Coronary artery (tissue), 2 donors: ENCODE measurements at regions not wholly inside any gene's neighbourhood (a gene's known extent, or its start where the extent isn't known, plus 50 kb on each side); places are given as distances from the start of the nearest gene placed in this dataset.
A peak's percentile ranks its signal among the peaks of the same experiment; 100 is the strongest.

Experiments used
- DNase-seq: peaks from one replicate; pipeline ENCODE4 v3.0.0-alpha.2; 2017; ENCODE audit warnings: low spot score
- H3K27ac ChIP-seq, 2 donors: fragments of 200-600 bp; sonication (generic); one replicate each; pipeline ENCODE4 v1.5.1; 2016 to 2019
- H3K4me3 ChIP-seq: fragments of 200-600 bp; sonication (generic); 2 replicates; pipeline ENCODE4 v1.5.1; 2016; ENCODE audit warnings: mild to moderate bottlenecking, moderate library complexity
- TF ChIP-seq, protein P1 (sequence below): fragments of 200-600 bp; sonication (generic); IDR thresholded peaks from one replicate; pipeline ENCODE4 v1.5.1; 2019; ENCODE audit warnings: antibody characterized with exemption

DNA sequence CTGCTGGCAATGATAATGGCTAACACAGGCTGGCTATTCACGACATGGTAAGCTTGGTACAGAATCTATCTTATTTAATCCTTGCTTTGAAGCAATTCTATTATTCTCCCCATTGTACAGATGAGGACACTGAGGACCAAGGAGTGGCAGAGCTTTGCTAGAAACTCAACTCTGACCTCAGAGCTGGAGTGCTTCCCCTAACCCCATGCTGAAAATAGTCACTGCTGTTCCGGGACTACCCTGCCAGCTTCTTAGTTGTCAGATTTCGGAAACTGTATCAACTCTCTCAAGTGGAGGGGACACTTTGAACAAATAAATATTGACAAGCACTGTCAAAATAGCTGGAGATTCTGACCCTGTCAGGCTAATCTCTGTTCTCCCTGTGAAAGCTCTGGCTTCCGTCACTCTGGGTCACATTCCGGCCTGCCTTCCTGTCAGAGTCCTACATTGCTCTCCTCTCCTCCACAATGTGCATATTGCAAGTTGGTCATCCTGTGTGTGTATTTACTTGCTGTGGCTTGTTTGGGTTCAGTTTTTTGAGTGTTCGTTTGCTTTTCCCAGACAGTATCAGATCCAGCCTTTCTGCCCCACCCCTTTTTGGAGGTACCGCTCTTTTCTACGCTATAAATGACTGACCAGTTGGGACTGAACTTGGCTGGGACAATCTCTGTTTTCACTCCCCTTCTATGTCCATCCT is 134.3 kb upstream of the MAP1B start:
- no peak for DNase-seq
- Histone ChIP-seq H3K27ac (peak overlapping the region; percentile 56 to 73), H3K4me3 (no peak overlapping the region)
- TF ChIP-seq, protein P1, sequence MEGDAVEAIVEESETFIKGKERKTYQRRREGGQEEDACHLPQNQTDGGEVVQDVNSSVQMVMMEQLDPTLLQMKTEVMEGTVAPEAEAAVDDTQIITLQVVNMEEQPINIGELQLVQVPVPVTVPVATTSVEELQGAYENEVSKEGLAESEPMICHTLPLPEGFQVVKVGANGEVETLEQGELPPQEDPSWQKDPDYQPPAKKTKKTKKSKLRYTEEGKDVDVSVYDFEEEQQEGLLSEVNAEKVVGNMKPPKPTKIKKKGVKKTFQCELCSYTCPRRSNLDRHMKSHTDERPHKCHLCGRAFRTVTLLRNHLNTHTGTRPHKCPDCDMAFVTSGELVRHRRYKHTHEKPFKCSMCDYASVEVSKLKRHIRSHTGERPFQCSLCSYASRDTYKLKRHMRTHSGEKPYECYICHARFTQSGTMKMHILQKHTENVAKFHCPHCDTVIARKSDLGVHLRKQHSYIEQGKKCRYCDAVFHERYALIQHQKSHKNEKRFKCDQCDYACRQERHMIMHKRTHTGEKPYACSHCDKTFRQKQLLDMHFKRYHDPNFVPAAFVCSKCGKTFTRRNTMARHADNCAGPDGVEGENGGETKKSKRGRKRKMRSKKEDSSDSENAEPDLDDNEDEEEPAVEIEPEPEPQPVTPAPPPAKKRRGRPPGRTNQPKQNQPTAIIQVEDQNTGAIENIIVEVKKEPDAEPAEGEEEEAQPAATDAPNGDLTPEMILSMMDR, result no peak

DNA sequence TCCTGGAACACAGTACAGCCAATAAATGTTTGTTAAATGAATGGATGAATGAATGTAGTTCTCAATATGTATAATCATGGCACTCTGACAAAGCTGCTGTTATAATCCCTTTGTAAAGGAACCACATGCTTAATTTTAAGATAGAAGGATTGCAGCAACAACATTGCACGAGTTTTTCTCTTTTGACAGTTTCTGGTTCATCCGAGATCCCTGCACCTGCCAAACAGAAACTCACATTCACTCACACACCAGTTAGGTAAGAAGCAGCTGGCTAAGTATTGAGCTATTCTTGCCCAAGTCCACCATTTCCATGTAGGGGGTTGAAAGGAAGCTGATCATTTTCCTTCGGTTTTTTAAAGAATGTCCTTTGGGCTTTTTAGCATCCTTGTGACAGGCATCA is 133.7 kb upstream of the MAP1B start:
- TF ChIP-seq, protein P1, result no peak
- no peak overlapping the region for H3K4me3 ChIP-seq
- DNase-seq, result no peak
- H3K27ac ChIP-seq, result peak overlapping the region; percentile 56 to 73

DNA sequence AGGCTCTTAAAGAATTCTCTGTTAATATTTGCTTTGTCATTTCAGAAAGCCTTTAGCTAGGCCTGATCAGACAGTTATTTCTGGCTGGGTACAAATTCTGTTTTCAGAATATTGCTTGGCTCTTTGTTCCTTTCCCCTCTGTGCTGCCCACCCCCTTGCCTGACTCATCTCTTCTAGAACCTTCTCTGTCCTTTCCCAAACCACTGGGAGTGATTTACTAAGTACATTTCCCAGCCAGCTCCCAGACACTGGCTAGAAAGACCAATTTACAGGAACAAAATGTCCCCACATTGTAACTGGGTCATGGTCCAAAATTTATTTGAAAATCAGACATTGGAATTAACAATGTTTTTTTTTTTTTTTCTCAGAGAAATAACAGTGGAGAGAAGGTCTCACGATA is 133.1 kb upstream of the MAP1B start:
- TF ChIP-seq, protein P1, result no peak
- Histone ChIP-seq H3K27ac (peak overlapping the region; percentile 56 to 73), H3K4me3 (no peak overlapping the region)
- no peak for DNase-seq

DNA sequence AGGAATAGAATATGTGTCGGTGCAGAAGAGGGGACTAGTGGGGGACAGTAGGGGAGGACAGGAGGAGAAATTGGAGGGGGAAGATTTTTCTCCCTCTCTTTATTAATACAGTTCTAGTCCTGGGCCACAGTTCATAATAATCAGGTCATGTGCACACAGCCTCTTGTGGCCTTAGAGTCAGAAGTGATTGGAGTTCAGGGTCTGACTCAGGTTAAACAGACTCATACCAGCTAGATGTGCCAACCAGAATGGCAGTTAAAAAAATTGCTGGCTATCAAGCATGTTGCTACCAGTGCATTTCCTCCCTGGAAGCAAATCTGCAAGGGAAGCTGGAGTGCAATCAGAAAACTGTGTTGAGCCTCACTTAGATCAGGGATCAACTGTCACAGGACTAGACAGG is 132.7 kb upstream of the MAP1B start:
- no peak for DNase-seq
- Histone ChIP-seq H3K27ac (peak overlapping the region; percentile 56 to 73), H3K4me3 (no peak overlapping the region)

DNA sequence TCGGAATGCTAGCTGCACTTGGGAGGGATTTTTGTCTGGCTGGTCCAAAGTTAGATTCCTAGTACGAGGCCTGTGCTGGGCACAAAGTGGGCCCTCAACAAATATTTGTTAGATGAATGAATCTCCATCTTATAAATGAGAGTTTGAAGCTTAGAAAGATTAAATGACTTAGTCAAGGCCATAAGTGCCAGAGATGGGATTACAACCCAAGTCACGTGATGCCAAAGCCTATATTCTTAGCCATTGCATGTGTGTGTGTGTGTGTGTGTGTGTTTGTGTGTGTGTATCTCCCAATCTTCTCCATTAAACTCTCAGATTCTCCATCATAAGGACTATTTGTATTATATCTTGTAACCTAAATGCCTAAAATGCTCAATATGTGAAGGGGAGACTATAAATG is 130.8 kb upstream of the MAP1B start:
- H3K4me3 ChIP-seq, result no peak overlapping the region
- TF ChIP-seq, protein P1, result no peak
- no peak for DNase-seq
- no peak overlapping the region for H3K27ac ChIP-seq

More for the DNA sequence above, 132.7 kb upstream of the MAP1B start:
- TF ChIP-seq, protein P1, result no peak

DNA sequence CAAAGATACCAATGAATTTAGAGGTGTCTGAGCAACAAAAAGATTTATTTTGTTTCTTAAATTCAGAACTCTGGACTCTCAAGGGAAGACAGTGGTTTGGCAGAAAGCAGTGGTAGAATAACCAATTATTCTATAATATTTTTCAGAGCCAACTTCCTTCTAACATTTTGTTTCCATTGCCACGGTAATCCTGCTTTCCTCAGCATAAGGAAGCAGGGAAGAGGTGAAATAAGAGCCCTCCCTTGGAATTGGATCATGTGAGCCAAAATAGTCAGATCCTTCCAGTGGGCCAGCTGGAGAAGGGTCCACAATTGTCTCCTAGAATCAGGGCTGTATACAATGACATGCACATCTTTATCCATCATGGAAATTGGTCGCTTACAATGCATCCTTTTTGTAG is 130.0 kb upstream of the MAP1B start:
- no peak for DNase-seq
- no peak overlapping the region for H3K4me3 ChIP-seq
- no peak overlapping the region for H3K27ac ChIP-seq
- TF ChIP-seq, protein P1, result no peak

DNA sequence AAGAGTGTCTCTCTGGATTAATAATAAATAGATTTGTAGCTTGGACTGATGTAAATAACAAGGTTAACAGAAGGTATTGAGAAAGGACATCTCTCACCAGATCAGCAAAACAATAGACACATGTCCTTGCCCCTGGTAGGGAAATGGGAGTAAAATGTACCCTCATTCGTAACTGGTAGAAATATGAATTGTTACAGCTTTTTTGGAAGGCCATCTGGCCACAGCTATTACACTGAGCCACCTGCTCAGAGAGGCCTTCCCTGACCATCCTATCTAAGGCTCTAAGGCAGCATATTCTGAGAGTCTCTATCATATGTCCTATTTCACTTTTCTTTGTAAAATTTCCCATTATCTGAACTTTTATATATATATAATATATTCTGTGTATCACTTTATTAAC is 129.1 kb upstream of the MAP1B start:
- TF ChIP-seq, protein P1, result no peak
- no peak for DNase-seq
- Histone ChIP-seq H3K27ac (no peak overlapping the region), H3K4me3 (no peak overlapping the region)
